DMS 273 (cell line): ENCODE measurements at regions not wholly inside any gene's neighbourhood (a gene's known extent, or its start where the extent isn't known, plus 50 kb on each side); places are given as distances from the start of the nearest gene placed in this dataset.

Experiments
- DNase-seq: peaks from one replicate; lab custom pipeline; 2025; ENCODE audit not compliant: unreplicated experiment; lab: John Stamatoyannopoulos, UW

GRCh38 chr1:4847711-4848110, 193.3 kb downstream of the AJAP1 start:
- DNase-seq: no peak
